ENCODE measurements at regions not wholly inside any gene's neighbourhood (a gene's known extent, or its start where the extent isn't known, plus 50 kb on each side); places are given as distances from the start of the nearest gene placed in this dataset.

GRCh38 chr16:51953286-51953985, 593.5 kb downstream of the TOX3 start:
- no peak for DNase-seq

- no peak for DNase-seq
Observed at GRCh38 chr16:51952500-51952899, 594.4 kb downstream of the TOX3 start.

- DNase-seq, result no peak
Observed at GRCh38 chr16:51951668-51952298, 595.2 kb downstream of the TOX3 start.

GRCh38 chr16:51950118-51950780, 596.7 kb downstream of the TOX3 start:
- DNase-seq, result no peak

GRCh38 chr16:51949282-51949681, 597.7 kb downstream of the TOX3 start:
- no peak for DNase-seq

- no peak for DNase-seq
Observed at GRCh38 chr16:51941412-51941811, 605.5 kb downstream of the TOX3 start.

- DNase-seq, result no peak
Observed at GRCh38 chr16:51940183-51940582, 606.8 kb downstream of the TOX3 start.

- DNase-seq, result no peak
Observed at GRCh38 chr16:51939378-51939871, 607.5 kb downstream of the TOX3 start.

GRCh38 chr16:51938861-51939260, 608.1 kb downstream of the TOX3 start:
- no peak for DNase-seq

GRCh38 chr16:51937771-51938170, 609.2 kb downstream of the TOX3 start:
- no peak for DNase-seq

GRCh38 chr16:51936846-51937245, 610.1 kb downstream of the TOX3 start:
- no peak for DNase-seq

GRCh38 chr16:51932317-51932716, 614.6 kb downstream of the TOX3 start:
- no peak for DNase-seq

GRCh38 chr16:51931653-51932052, 615.3 kb downstream of the TOX3 start:
- no peak for DNase-seq

- no peak for DNase-seq
Observed at GRCh38 chr16:51924744-51925143, 622.2 kb downstream of the TOX3 start.

GRCh38 chr16:51922476-51922875, 624.5 kb downstream of the TOX3 start:
- DNase-seq, result no peak

GRCh38 chr16:51919736-51920135, 627.2 kb downstream of the TOX3 start:
- DNase-seq, result no peak

- DNase-seq, result no peak
Observed at GRCh38 chr16:51916814-51917213, 630.1 kb downstream of the TOX3 start.

GRCh38 chr16:51916231-51916630, 630.7 kb downstream of the TOX3 start:
- no peak for DNase-seq

- DNase-seq, result no peak
Observed at GRCh38 chr16:51907680-51908079, 639.3 kb downstream of the TOX3 start.

GRCh38 chr16:51900221-51900780, 646.6 kb downstream of the TOX3 start:
- no peak for DNase-seq

GRCh38 chr16:51898872-51899271, 648.1 kb downstream of the TOX3 start:
- DNase-seq, result no peak

GRCh38 chr16:51896013-51896412, 650.9 kb downstream of the TOX3 start:
- DNase-seq, result no peak

GRCh38 chr16:51892293-51893007, 654.5 kb downstream of the TOX3 start:
- DNase-seq, result no peak
